NCI-H187 treated with DMSO at 0.1 percent for 48 hours (cell line): ENCODE measurements at regions not wholly inside any gene's neighbourhood (a gene's known extent, or its start where the extent isn't known, plus 50 kb on each side); places are given as distances from the start of the nearest gene placed in this dataset.
"Not testable (repeated sequence)": the region's sequence is repeated elsewhere in the genome, so short reads cannot be mapped to it uniquely, and the experiment has no call there.

ENCODE experiments used
- DNase-seq: peaks from one replicate; lab custom pipeline; 2025; lab: John Stamatoyannopoulos, UW

DNA sequence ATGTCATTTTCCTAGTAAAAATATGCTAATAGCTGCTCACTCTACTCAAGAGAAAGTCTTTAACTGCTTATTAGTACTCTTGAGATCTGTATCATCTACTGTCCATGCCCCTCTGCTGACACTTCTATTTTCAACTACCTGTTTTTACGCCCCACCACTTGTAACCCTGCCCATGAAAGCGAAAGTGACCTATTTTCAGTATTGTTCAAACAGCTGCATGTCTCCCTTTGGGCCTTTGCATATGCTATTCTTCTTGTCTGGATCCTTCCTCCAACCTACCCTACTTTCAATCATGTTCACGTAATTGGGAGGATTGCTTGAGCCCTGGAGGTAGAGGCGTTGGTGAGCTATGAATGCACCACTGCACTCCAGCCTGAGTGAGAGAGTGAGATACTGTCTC, 1481.3 kb downstream of the GATA3 start:
- DNase-seq: no peak

DNA sequence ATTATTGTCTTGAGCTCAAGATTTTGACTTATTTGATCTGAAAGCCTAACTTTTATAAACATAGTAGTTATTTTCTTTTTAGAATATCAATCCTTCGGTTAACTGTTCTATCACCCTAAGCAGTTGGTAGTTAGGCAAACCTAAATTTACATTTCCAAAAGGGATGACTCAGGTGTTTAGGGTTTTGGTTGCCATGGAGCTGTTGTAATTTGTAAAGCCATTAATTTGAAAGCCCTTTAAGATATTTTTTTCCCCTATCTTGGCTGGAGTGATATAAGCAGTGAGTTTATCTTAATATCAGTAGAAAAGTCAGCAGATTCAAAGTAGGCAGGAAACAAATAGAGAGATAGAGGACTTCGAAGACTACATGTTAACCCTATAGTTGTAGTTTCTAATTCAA, 1472.6 kb upstream of the CELF2 start:
- DNase-seq: no peak

DNA sequence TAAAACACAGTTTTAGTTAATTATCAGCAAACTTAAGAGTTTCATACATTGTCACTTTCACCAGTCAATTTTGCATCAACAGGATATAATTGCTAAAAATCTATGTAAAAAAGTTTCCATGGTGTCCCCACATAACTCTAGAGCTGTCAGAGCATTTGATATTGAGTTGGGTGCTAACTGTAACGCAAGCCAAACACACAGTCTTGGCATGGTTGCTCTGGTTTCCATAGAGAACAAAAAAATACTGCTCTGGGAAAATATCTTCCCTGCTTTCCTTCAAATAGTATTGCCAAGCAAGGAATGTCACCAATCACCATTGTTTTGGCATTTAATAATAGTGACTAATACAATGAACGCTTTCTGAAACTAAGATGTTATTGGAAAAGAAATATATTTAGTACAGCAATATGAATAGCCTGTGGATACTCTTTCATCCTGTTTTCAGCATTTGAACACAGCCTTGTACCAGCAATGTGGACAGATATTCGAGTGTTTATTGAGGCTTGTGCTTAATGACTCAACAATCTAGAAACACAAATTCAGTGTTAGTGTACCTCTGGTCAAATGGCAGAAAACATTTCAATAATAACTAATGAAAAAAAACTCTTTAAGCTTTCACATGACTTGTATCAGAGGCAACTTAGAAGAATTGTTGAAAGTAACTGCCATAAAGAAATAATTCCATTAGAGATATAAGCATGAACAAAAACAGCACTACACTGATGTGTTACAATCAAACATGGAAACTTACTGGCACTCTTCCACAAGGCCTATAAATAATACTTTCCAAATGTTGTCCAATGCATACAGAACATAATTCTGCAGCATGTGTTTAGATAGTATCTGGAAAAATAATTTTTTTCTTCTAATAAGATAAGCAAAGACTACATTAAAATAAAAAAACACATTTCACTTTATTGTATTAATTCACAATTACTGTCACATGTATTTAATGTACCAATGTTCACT, 1469.5 kb upstream of the CELF2 start:
- no peak for DNase-seq

DNA sequence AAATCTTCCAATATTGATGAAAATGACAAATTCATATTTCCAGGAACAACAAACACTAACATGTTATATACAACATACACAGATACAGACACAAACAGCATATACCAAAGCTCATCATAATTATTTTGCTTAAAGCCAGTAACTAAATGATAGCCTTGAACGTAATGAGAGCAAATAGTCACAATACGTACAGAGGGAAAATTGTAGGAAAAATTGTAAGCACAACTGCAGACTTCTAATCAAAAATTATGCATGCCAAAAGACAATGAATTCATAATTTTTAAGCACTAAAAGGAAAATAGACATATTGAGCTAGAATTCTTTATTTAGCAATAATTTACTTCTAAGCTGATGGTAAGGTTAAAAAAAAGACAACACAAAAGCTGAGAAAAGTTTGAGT, 1466.9 kb upstream of the CELF2 start:
- no peak for DNase-seq

GRCh38 chr10:9554321-9554720, 1463.4 kb upstream of the CELF2 start:
- DNase-seq: no peak

- DNase-seq: no peak
Measured at GRCh38 chr10:9560976-9561375, 1456.7 kb upstream of the CELF2 start.

DNA sequence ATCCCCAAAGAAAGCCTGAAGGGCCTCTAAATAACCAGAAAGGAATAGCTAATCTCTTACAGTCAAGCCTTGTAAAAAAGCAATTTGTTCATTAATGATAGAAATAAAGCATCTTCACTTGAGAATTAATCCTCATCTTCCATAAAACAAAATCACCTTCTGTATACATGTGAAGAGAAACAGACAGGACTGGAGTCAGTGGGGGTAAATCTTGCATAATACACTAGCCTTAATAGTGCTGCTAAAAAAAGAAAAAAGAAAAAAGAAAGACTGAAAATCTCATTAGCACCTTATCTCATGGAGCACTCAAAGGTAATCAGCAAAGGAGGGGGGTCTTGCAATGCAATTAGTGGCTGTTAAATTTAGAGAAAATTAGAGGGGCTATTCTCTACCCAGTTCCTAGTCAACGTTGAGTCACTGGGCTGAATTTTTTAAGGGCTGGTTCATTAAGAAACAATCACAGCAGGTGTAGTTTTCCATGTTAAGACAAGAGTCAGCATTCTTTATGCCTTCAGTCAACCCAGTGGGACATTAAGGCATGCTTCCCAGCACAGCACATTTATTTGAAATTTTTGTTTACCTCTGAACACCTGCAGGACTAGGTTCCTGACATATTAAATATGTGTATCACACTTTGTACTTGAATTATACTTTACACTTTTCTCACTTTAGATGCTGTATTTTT, 1455.7 kb upstream of the CELF2 start:
- no peak for DNase-seq

DNA sequence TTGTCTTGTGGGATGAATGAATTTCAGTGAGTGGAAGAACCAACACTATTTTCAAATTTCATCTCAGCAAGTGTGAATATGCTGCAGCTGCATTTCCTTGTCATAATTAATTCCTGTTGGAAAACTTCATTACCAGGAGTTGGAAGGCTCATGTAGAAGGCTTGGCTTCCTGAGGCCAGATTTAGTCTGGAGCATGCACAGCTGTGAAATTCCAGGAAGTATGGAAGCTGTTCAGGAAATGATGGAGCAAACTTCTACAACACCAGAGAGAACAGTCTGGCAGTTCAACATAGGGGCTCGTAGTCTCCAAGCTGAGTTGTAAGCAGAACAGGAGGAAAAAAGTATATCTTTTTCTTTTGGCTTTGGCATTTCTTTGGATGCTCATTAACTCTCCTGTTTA, 1439.9 kb upstream of the CELF2 start:
- DNase-seq: no peak

GRCh38 chr10:9579110-9579705, 1438.5 kb upstream of the CELF2 start:
- no peak for DNase-seq

- DNase-seq: not testable (repeated sequence)
Measured at GRCh38 chr10:9582803-9583202, 1434.9 kb upstream of the CELF2 start.

GRCh38 chr10:9596368-9596920, 1421.2 kb upstream of the CELF2 start:
- no peak for DNase-seq

GRCh38 chr10:9602998-9603397, 1414.7 kb upstream of the CELF2 start:
- DNase-seq: no peak

DNA sequence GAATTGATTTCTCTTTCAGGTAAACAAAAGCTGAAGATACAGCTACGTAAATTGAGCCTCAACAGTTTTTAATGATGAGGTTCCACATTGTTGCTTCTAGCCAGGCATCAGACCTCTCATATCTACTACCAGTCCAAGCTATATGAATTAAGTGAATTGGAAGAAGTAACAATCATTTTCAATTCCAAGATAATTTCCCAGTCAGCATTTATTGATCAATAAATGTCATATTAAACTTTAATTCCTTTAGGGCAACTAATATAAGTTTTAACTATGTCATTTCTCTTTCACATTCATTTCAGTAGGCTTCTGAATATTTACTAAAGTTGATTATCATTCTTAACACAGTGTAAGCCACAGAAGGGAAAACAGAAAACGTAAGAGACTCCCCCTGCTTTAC, 1413.7 kb upstream of the CELF2 start:
- DNase-seq: no peak

DNA sequence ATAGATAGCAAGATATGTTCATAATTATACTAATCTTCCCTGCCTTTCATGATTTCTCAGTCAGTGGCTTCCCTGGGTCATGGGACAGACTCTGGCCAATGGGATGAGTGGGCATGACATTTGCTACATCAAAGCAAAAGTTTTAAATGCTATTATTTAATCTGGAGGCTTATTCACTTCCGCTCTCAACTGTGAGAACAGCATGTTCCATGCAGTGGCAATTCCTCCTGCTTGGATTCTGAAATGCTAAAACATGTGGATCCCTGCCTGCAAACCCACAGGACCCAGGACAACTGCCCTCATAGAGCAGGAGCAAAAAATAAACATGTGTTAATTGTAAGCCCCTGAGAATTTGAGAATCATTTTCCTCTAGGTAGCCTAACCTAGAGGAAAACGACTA, 1412.4 kb upstream of the CELF2 start:
- no peak for DNase-seq

DNA sequence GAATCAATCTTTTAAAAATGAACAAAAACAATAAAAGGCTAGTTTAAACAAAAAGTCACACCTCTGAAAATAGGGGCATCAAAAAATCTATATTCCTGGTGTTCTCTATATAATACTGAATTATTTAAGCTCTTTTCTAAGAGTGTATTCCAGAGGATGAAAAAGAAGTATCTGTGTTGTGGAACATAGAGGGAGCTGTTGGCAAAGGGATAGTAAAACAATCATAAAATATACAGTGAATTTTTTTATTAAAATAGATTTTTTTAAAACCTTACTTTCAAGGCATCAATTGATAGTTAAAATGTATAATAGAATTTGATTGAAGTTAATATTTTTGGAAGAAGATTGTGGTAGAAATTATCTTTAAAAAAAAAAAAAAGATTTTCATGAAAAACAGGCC, 1409.1 kb upstream of the CELF2 start:
- no peak for DNase-seq

DNA sequence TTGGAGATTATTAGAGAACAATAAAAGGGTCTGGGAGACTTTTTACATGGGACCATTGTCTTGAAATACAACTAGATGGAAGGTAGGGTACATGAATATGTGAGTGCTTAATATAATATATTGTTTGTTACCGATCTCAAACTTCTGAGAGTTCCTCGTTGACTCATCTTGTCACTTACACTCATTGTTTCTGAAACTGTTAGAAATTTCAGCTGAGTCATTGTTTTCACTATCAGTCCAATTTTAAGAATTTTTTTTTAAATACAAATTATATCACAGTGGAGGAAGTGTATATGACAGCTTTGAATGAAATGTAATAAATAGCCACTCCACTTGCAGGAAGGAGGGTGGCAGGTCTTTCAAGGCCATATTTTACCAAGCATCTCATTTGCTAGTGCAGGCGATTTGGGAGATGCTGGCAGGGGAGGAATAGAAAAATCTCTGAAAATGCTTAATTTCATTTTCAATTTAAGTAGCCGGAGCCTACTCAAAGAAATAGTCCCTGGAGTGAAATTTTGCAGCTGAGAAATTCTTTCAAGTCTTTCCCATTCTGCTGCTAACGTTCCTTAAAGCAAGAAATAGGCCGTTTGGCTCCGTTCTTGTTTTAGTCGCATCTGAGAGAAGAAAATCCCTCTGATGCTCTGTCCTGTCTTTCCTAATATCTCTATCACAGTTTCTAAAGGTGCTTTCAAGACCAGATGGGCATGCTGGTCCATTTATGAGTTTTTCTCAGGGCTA, 1404.2 kb upstream of the CELF2 start:
- DNase-seq: no peak

GRCh38 chr10:9615189-9615588, 1402.5 kb upstream of the CELF2 start:
- DNase-seq: no peak

- DNase-seq: no peak
Measured at GRCh38 chr10:9621216-9621615, 1396.5 kb upstream of the CELF2 start.

- DNase-seq: no peak
Measured at GRCh38 chr10:9625304-9625703, 1392.4 kb upstream of the CELF2 start.

- no peak for DNase-seq
Measured at GRCh38 chr10:9634466-9634865, 1383.2 kb upstream of the CELF2 start.

- DNase-seq: no peak
Measured at GRCh38 chr10:9635691-9636090, 1382.0 kb upstream of the CELF2 start.

DNA sequence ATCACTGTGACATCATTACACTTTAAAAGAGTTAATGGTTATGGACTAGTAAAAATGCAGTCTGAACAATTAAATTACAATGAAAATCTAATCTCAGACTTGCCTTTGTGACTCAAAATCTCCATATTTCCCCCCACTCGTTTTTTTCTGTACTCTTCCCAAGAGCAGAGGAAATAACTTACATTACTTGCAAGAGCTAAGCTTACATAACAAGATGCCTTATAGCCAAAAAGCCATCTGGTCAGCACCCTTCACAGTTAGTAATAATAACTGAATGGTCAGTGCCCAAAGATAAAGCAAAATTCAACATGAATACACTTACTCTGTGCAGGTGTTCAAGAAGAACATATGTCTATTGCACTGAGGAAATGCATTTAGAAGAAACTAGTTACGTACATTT, 1381.5 kb upstream of the CELF2 start:
- DNase-seq: no peak
